CD4-positive, alpha-beta T cell (primary cell): ENCODE measurements at regions not wholly inside any gene's neighbourhood (a gene's known extent, or its start where the extent isn't known, plus 50 kb on each side); places are given as distances from the start of the nearest gene placed in this dataset.

ENCODE experiments used
- ATAC-seq: fragments of 200-7000 bp; cut with Tn5 transposase; one replicate; pipeline ENCODE4 v1.10.0; 2022; ENCODE audit warnings: mild to moderate bottlenecking; ENCODE audit not compliant: poor library complexity
- CTCF ChIA-PET: fragments of 350-600 bp; sonication (Branson Sonifier 250); formaldehyde crosslinking; loops from one replicate; lab custom pipeline; 2021; ENCODE audit warnings: antibody characterized with exemption, inconsistent platforms; lab: Charles Lee
- POLR2A ChIA-PET: fragments of 350-600 bp; sonication (Branson Sonifier 250); formaldehyde crosslinking; loops from one replicate; lab custom pipeline; 2021; ENCODE audit warnings: antibody characterized with exemption, inconsistent platforms; lab: Charles Lee
- DNase-seq, 14 experiments: peaks; one replicate each; pipeline ENCODE4 v3.0.0-alpha.2; 2013 to 2020; ENCODE audit warnings: mixed read lengths in 2 of 14
- H3K27ac ChIP-seq, 2 donors: one replicate each; pipeline versions ENCODE4 v1.5.1 to v1.7.0; 2013; ENCODE audit warnings: low read length in 2 of 2, low read depth in 1 of 2, mild to moderate bottlenecking in 1 of 2
- H3K27me3 ChIP-seq, 2 experiments: 1 replicate in 1 of 2; 2 replicates in 1 of 2; pipeline versions ENCODE4 v1.6.1 to v1.7.0; 2013; ENCODE audit warnings: low read length in 2 of 2, control low read depth in 1 of 2, mild to moderate bottlenecking in 1 of 2, moderate library complexity in 1 of 2; ENCODE audit not compliant: insufficient read depth in 2 of 2, control insufficient read depth in 1 of 2
- H3K36me3 ChIP-seq: one replicate; pipeline ENCODE4 v1.6.1; 2013; ENCODE audit warnings: low read length, control low read depth; ENCODE audit not compliant: insufficient read depth
- H3K4me1 ChIP-seq: one replicate; pipeline ENCODE4 v1.6.1; 2013; ENCODE audit warnings: low read length, control low read depth; ENCODE audit not compliant: insufficient read depth
- H3K4me3 ChIP-seq: one replicate; pipeline ENCODE4 v1.5.1; 2013; ENCODE audit warnings: mild to moderate bottlenecking, low read length, moderate library complexity
- H3K9me3 ChIP-seq, 2 experiments: 1 replicate in 1 of 2; 2 replicates in 1 of 2; pipeline versions ENCODE4 v1.6.1 to v1.7.0; 2013; ENCODE audit warnings: low read length in 2 of 2, mild to moderate bottlenecking in 2 of 2, control low read depth in 1 of 2, moderate library complexity in 1 of 2; ENCODE audit not compliant: control insufficient read depth in 1 of 2, insufficient read depth in 1 of 2
- H3K27ac Mint-ChIP-seq: one replicate; pipeline ENCODE4 v1.8.0; 2020; ENCODE audit warnings: mixed read lengths
- H3K27me3 Mint-ChIP-seq: one replicate; pipeline ENCODE4 v1.8.0; 2021; ENCODE audit warnings: mixed read lengths
- H3K36me3 Mint-ChIP-seq: one replicate; pipeline ENCODE4 v1.8.0; 2021; ENCODE audit warnings: low read depth, mixed read lengths
- H3K4me1 Mint-ChIP-seq: one replicate; pipeline ENCODE4 v1.8.0; 2021; ENCODE audit warnings: low read depth, mixed read lengths
- H3K4me3 Mint-ChIP-seq: one replicate; pipeline ENCODE4 v1.8.0; 2020; ENCODE audit warnings: mild to moderate bottlenecking, mixed read lengths
- H3K9me3 Mint-ChIP-seq: one replicate; pipeline ENCODE4 v1.8.0; 2020; ENCODE audit warnings: mixed read lengths
- CTCF ChIP-seq: fragments of 200-600 bp; IDR thresholded peaks from one replicate; pipeline ENCODE4 v1.8.0; 2022; ENCODE audit warnings: antibody characterized with exemption, mild to moderate bottlenecking
- intact Hi-C, 2 experiments: fragments of 100-400 bp; cut with DNase I in 1 of 2; cut with micrococcal nuclease in 1 of 2; formaldehyde crosslinking; loops; one replicate each; pipeline versions ENCODE4 v1.15.1 to v1.9.0; 2023 to 2025; cut with DNase I, micrococcal nuclease

GRCh38 chr10:62466590-62466989, 92.4 kb downstream of the ZNF365 start:
- Histone ChIP-seq H3K9me3 (peaks cover 4 to 19% of the 10 kb centered on the region in 2 experiments), H3K4me1 (no peaks in the 10 kb centered on the region), H3K27me3 (no peaks in the 10 kb centered on the region), H3K36me3 (no peaks in the 10 kb centered on the region), H3K27ac (no peak overlapping the region), H3K4me3 (no peak overlapping the region)
- no peak for TF ChIP-seq CTCF
- intact Hi-C loops, result no loop called here
- no peak for DNase-seq
- no peaks in the 10 kb centered on the region for H3K36me3 Mint-ChIP-seq
- POLR2A ChIA-PET, result no interaction called here
- H3K9me3 Mint-ChIP-seq, result no peaks in the 10 kb centered on the region
- no peaks in the 10 kb centered on the region for H3K4me1 Mint-ChIP-seq
- no peak overlapping the region for H3K27ac Mint-ChIP-seq
- CTCF ChIA-PET, result interaction anchor here (1.6 kb wide), 1 partner anchor 29 kb away, joined by 4 read pairs; no protein-coding TSS in a partner anchor
- H3K27me3 Mint-ChIP-seq, result peaks cover 11% of the 10 kb centered on the region
- no peak for ATAC-seq
- H3K4me3 Mint-ChIP-seq, result no peak overlapping the region

- Histone ChIP-seq H3K27ac (no peak overlapping the region), H3K27me3 (no peaks in the 10 kb centered on the region), H3K4me3 (no peak overlapping the region), H3K9me3 (peaks cover 4 to 19% of the 10 kb centered on the region in 2 experiments), H3K36me3 (no peaks in the 10 kb centered on the region), H3K4me1 (no peaks in the 10 kb centered on the region)
- DNase-seq (no peak), ATAC-seq (no peak)
- Mint-ChIP-seq H3K36me3 (no peaks in the 10 kb centered on the region), H3K4me3 (no peak overlapping the region), H3K27ac (no peak overlapping the region), H3K4me1 (no peaks in the 10 kb centered on the region), H3K9me3 (no peaks in the 10 kb centered on the region), H3K27me3 (peaks cover 21% of the 10 kb centered on the region)
- no peak for TF ChIP-seq CTCF
- ChIA-PET CTCF (no interaction called here), POLR2A (no interaction called here)
- intact Hi-C loops, result no loop called here
Measured at GRCh38 chr10:62467527-62467926, 93.4 kb downstream of the ZNF365 start.

GRCh38 chr10:62471711-62472110, 97.5 kb downstream of the ZNF365 start:
- ChIA-PET POLR2A (no interaction called here), CTCF (no interaction called here)
- intact Hi-C loops, result no loop called here
- Mint-ChIP-seq H3K4me3 (no peak overlapping the region), H3K9me3 (no peaks in the 10 kb centered on the region), H3K27me3 (peaks cover 38% of the 10 kb centered on the region), H3K4me1 (no peaks in the 10 kb centered on the region), H3K27ac (no peak overlapping the region), H3K36me3 (no peaks in the 10 kb centered on the region)
- H3K4me1 ChIP-seq, result no peaks in the 10 kb centered on the region
- no peak overlapping the region for H3K27ac ChIP-seq
- no peaks in the 10 kb centered on the region for H3K27me3 ChIP-seq
- ATAC-seq, result no peak
- no peaks in the 10 kb centered on the region for H3K36me3 ChIP-seq
- H3K4me3 ChIP-seq, result no peak overlapping the region
- H3K9me3 ChIP-seq, result no peaks in the 10 kb centered on the region
- no peak for DNase-seq
- TF ChIP-seq CTCF, result no peak
